Neural cell (in vitro differentiated cells): ENCODE measurements at regions not wholly inside any gene's neighbourhood (a gene's known extent, or its start where the extent isn't known, plus 50 kb on each side); places are given as distances from the start of the nearest gene placed in this dataset.

Source experiments
- H2AFZ ChIP-seq: fragments of 200-600, 300-800 bp; sonication (generic), shearing (Covaris generic); 2 replicates; pipeline ENCODE4 v1.6.0; 2014; ENCODE audit warnings: low read depth, mild to moderate bottlenecking, antibody characterized with exemption, low read length, moderate library complexity
- H3F3A ChIP-seq: fragments of 200-600 bp; shearing (Covaris generic); 2 replicates; pipeline ENCODE4 v1.6.1; 2016; ENCODE audit warnings: mild to moderate bottlenecking, moderate library complexity, mixed read lengths, antibody characterized with exemption, low read length; ENCODE audit not compliant: insufficient read depth, poor library complexity, severe bottlenecking
- H3K27ac ChIP-seq: fragments of 200-600, 300-800 bp; sonication (generic), shearing (Covaris generic); 2 replicates; pipeline ENCODE4 v1.5.1; 2014; ENCODE audit warnings: mild to moderate bottlenecking, low read length, moderate library complexity
- H3K27me3 ChIP-seq: fragments of 300-800, 200-600 bp; sonication (generic), shearing (Covaris generic); 2 replicates; pipeline ENCODE4 v1.6.0; 2014; ENCODE audit warnings: mild to moderate bottlenecking, low read depth, low read length, moderate library complexity; ENCODE audit not compliant: insufficient read depth
- H3K36me3 ChIP-seq: fragments of 300-800, 200-600 bp; sonication (generic), shearing (Covaris generic); 2 replicates; pipeline ENCODE4 v1.5.1; 2014; ENCODE audit warnings: mild to moderate bottlenecking, antibody characterized with exemption, low read length, moderate library complexity; ENCODE audit not compliant: insufficient read depth
- H3K4me2 ChIP-seq: fragments of 300-800, 200-600 bp; sonication (generic), shearing (Covaris generic); 2 replicates; pipeline ENCODE4 v1.6.0; 2014; ENCODE audit warnings: mild to moderate bottlenecking, low read length
- H3K4me3 ChIP-seq: fragments of 300-800, 200-600 bp; sonication (generic), shearing (Covaris generic); 2 replicates; pipeline ENCODE4 v1.5.1; 2014; ENCODE audit warnings: mild to moderate bottlenecking, low read length, moderate library complexity
- H3K79me2 ChIP-seq: fragments of 200-600 bp; shearing (Covaris generic); replicated peaks from 2 replicates; pipeline ENCODE4 v1.6.0; 2014; ENCODE audit warnings: mild to moderate bottlenecking, low read length, moderate library complexity; ENCODE audit not compliant: insufficient read depth
- H3K9ac ChIP-seq: fragments of 300-800, 200-600 bp; sonication (generic), shearing (Covaris generic); 2 replicates; pipeline ENCODE4 v1.6.1; 2016; ENCODE audit warnings: mild to moderate bottlenecking, low read length, mixed read lengths
- H3K9me2 ChIP-seq: fragments of 200-600 bp; shearing (Covaris generic); 2 replicates; pipeline ENCODE4 v1.6.1; 2016; ENCODE audit warnings: mild to moderate bottlenecking, low read length, mixed read lengths; ENCODE audit not compliant: insufficient read depth
- H3K9me3 ChIP-seq: fragments of 200-600, 300-800 bp; sonication (generic), shearing (Covaris generic); 2 replicates; pipeline ENCODE4 v1.6.1; 2016; ENCODE audit warnings: mild to moderate bottlenecking, mixed run types, low read length, moderate library complexity, mixed read lengths
- H4K20me1 ChIP-seq: fragments of 200-600 bp; shearing (Covaris generic); 2 replicates; pipeline ENCODE4 v1.6.1; 2016; ENCODE audit warnings: mild to moderate bottlenecking, mixed run types; ENCODE audit not compliant: insufficient read depth
- EP300 ChIP-seq: fragments of 450-650 bp; conservative IDR thresholded peaks from 2 replicates; pipeline ENCODE4 v1.6.1; 2014; ENCODE audit warnings: antibody characterized with exemption, mild to moderate bottlenecking, moderate library complexity; ENCODE audit not compliant: poor library complexity, severe bottlenecking
- EZH2 ChIP-seq: fragments of 200-600, 300-800 bp; shearing (Covaris generic), sonication (generic); IDR thresholded peaks from 2 replicates; pipeline ENCODE4 v1.6.1; 2014; ENCODE audit warnings: antibody characterized with exemption, low read length, borderline replicate concordance, mild to moderate bottlenecking; ENCODE audit not compliant: insufficient read depth, poor library complexity, severe bottlenecking
- MXI1 ChIP-seq: fragments of 450-650 bp; conservative IDR thresholded peaks from 2 replicates; pipeline ENCODE4 v1.6.1; 2014; ENCODE audit warnings: antibody characterized with exemption, mild to moderate bottlenecking; ENCODE audit not compliant: poor library complexity, severe bottlenecking
- POLR2AphosphoS5 ChIP-seq: IDR thresholded peaks from 2 replicates; pipeline ENCODE4 v1.6.1; 2012
- RAD21 ChIP-seq: fragments of 450-650 bp; conservative IDR thresholded peaks from 2 replicates; pipeline ENCODE4 v1.6.1; 2014; ENCODE audit warnings: antibody characterized with exemption, mild to moderate bottlenecking, moderate library complexity
- SMC3 ChIP-seq: fragments of 450-650 bp; conservative IDR thresholded peaks from 2 replicates; pipeline ENCODE4 v1.6.1; 2014; ENCODE audit warnings: antibody characterized with exemption, mild to moderate bottlenecking, moderate library complexity; ENCODE audit not compliant: poor library complexity
- TAF1 ChIP-seq: IDR thresholded peaks from 2 replicates; pipeline ENCODE4 v1.6.1; 2012; ENCODE audit warnings: low read depth
- TF ChIP-seq, protein P1 (sequence below): IDR thresholded peaks from 2 replicates; pipeline ENCODE4 v1.6.1; 2012; ENCODE audit warnings: borderline replicate concordance
- TF ChIP-seq, protein P2 (sequence below): fragments of 450-650 bp; IDR thresholded peaks from 2 replicates; pipeline ENCODE4 v1.5.1; 2014; ENCODE audit warnings: antibody characterized with exemption, mild to moderate bottlenecking, moderate library complexity; ENCODE audit not compliant: poor library complexity, severe bottlenecking

DNA sequence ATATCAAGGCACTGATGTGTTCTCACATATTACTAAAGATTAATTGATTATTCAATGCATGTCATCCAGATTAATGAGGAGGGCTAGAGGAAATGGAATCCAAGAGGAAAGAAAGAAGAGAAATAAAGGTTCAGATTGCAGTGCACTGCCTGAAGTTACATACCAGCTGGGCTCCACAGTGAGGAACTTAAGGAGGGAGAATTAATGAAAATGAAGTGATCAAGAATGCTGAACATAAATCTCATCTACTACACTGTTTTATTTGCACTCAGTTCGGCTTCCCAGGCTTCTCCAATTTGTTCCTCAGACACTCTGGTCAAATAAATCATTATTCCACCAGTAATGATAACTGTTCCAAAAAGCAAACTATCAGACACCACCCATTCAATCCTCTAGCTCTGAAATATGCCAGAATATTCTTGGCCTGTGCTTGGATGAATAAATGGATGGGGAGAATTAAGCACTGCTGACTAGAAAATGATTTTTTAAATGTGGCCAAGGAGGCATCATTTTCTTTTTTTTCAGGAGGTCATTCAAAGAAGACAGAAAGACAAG lies 88.6 kb upstream of the FBN2 start:
- Histone ChIP-seq H3K27me3 (no peaks in the 10 kb centered on the region), H3K9me3 (no peaks in the 10 kb centered on the region), H4K20me1 (no peaks in the 10 kb centered on the region), H3K4me3 (no peak overlapping the region), H3K4me2 (no peak overlapping the region), H3K79me2 (no peaks in the 10 kb centered on the region), H3K27ac (no peak overlapping the region), H3K9me2 (no peaks in the 10 kb centered on the region), H3K9ac (no peak overlapping the region), H2AFZ (no peak overlapping the region), H3F3A (no peaks in the 10 kb centered on the region), H3K36me3 (no peaks in the 10 kb centered on the region)
- TF ChIP-seq, protein P1, sequence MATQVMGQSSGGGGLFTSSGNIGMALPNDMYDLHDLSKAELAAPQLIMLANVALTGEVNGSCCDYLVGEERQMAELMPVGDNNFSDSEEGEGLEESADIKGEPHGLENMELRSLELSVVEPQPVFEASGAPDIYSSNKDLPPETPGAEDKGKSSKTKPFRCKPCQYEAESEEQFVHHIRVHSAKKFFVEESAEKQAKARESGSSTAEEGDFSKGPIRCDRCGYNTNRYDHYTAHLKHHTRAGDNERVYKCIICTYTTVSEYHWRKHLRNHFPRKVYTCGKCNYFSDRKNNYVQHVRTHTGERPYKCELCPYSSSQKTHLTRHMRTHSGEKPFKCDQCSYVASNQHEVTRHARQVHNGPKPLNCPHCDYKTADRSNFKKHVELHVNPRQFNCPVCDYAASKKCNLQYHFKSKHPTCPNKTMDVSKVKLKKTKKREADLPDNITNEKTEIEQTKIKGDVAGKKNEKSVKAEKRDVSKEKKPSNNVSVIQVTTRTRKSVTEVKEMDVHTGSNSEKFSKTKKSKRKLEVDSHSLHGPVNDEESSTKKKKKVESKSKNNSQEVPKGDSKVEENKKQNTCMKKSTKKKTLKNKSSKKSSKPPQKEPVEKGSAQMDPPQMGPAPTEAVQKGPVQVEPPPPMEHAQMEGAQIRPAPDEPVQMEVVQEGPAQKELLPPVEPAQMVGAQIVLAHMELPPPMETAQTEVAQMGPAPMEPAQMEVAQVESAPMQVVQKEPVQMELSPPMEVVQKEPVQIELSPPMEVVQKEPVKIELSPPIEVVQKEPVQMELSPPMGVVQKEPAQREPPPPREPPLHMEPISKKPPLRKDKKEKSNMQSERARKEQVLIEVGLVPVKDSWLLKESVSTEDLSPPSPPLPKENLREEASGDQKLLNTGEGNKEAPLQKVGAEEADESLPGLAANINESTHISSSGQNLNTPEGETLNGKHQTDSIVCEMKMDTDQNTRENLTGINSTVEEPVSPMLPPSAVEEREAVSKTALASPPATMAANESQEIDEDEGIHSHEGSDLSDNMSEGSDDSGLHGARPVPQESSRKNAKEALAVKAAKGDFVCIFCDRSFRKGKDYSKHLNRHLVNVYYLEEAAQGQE, result no peak
- TF ChIP-seq EZH2, result no peak
- no peak for TF ChIP-seq SMC3
- no peak for TF ChIP-seq TAF1
- TF ChIP-seq MXI1, result no peak
- TF ChIP-seq, protein P2, sequence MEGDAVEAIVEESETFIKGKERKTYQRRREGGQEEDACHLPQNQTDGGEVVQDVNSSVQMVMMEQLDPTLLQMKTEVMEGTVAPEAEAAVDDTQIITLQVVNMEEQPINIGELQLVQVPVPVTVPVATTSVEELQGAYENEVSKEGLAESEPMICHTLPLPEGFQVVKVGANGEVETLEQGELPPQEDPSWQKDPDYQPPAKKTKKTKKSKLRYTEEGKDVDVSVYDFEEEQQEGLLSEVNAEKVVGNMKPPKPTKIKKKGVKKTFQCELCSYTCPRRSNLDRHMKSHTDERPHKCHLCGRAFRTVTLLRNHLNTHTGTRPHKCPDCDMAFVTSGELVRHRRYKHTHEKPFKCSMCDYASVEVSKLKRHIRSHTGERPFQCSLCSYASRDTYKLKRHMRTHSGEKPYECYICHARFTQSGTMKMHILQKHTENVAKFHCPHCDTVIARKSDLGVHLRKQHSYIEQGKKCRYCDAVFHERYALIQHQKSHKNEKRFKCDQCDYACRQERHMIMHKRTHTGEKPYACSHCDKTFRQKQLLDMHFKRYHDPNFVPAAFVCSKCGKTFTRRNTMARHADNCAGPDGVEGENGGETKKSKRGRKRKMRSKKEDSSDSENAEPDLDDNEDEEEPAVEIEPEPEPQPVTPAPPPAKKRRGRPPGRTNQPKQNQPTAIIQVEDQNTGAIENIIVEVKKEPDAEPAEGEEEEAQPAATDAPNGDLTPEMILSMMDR, result no peak
- no peak for TF ChIP-seq POLR2AphosphoS5
- TF ChIP-seq RAD21, result no peak
- TF ChIP-seq EP300, result no peak

DNA sequence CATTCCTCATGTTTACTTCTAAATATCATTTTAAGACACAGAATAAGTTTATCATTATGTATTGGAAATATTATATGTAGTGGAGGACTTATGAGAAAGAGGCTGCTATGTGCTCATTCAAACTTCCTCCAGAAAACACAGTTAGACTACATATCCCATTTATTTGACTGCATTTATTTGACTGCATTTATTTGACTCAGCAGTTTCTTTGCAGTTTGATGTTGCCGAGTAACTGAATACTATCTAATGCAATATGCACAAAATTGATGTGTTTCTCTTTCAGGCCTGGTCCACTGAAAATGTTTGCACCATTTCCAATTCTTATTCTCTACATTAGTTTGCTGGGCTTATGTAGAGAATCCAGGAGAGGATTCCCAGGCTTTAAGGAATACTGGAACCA lies 89.9 kb upstream of the FBN2 start:
- no peaks in the 10 kb centered on the region for H3F3A ChIP-seq
- no peaks in the 10 kb centered on the region for H3K36me3 ChIP-seq
- no peak overlapping the region for H2AFZ ChIP-seq
- no peak overlapping the region for H3K27ac ChIP-seq
- no peaks in the 10 kb centered on the region for H3K79me2 ChIP-seq
- H3K9me2 ChIP-seq, result no peaks in the 10 kb centered on the region
- no peak overlapping the region for H3K4me2 ChIP-seq
- H3K9ac ChIP-seq, result no peak overlapping the region
- no peaks in the 10 kb centered on the region for H3K9me3 ChIP-seq
- H3K4me3 ChIP-seq, result no peak overlapping the region
- H4K20me1 ChIP-seq, result no peaks in the 10 kb centered on the region
- TF ChIP-seq, protein P1, result no peak
- no peak for TF ChIP-seq SMC3
- TF ChIP-seq EP300, result no peak
- TF ChIP-seq TAF1, result no peak
- no peak for TF ChIP-seq MXI1
- TF ChIP-seq EZH2, result no peak
- TF ChIP-seq, protein P2, result no peak
- no peak for TF ChIP-seq POLR2AphosphoS5
- TF ChIP-seq RAD21, result no peak
- no peaks in the 10 kb centered on the region for H3K27me3 ChIP-seq
